HL-60 (cell line): ENCODE measurements at regions not wholly inside any gene's neighbourhood (a gene's known extent, or its start where the extent isn't known, plus 50 kb on each side); places are given as distances from the start of the nearest gene placed in this dataset.
"Not testable (repeated sequence)": the region's sequence is repeated elsewhere in the genome, so short reads cannot be mapped to it uniquely, and the experiment has no call there.

Experiments used
- DNase-seq, 2 experiments: peaks; one replicate each; pipeline ENCODE4 v3.0.0-alpha.2; 2010 to 2020; ENCODE audit warnings: low read depth in 1 of 2, low spot score in 1 of 2
- H3K27ac ChIP-seq: fragments of 250-450 bp; sonication (Bioruptor Pico); replicated peaks from 2 replicates; pipeline ENCODE4 v1.5.1; 2020; ENCODE audit warnings: mild to moderate bottlenecking, moderate library complexity
- H3K27me3 ChIP-seq: fragments of 250-450 bp; sonication (Bioruptor Pico); 2 replicates; pipeline ENCODE4 v1.5.1; 2021; ENCODE audit warnings: mild to moderate bottlenecking, moderate library complexity; ENCODE audit not compliant: insufficient read depth, poor library complexity, severe bottlenecking
- H3K4me3 ChIP-seq: replicated peaks from 2 replicates; pipeline ENCODE4 v1.5.1; 2011; ENCODE audit warnings: mild to moderate bottlenecking, control low read depth, low read length; ENCODE audit not compliant: insufficient read depth
- CTCF ChIP-seq: IDR thresholded peaks from one replicate; pipeline ENCODE4 v1.5.1; 2011; ENCODE audit warnings: low read length, control low read depth, inconsistent platforms; ENCODE audit not compliant: insufficient read depth
- GABPA ChIP-seq: IDR thresholded peaks from 2 replicates; pipeline ENCODE4 v1.6.1; 2012; ENCODE audit warnings: low read depth
- POLR2AphosphoS5 ChIP-seq: IDR thresholded peaks from 2 replicates; pipeline ENCODE4 v1.6.1; 2012; ENCODE audit warnings: low read depth
- SPI1 ChIP-seq: IDR thresholded peaks from 2 replicates; pipeline ENCODE4 v1.6.1; 2012; ENCODE audit warnings: low read depth, mild to moderate bottlenecking, borderline replicate concordance
- TF ChIP-seq, protein P1 (sequence below): IDR thresholded peaks from 2 replicates; pipeline ENCODE4 v1.6.1; 2012; ENCODE audit warnings: low read depth; ENCODE audit not compliant: insufficient replicate concordance

- DNase-seq: peak; percentile 41 to 58
- TF ChIP-seq CTCF (peak; percentile 82), POLR2AphosphoS5 (no peak), SPI1 (no peak), GABPA (no peak)
- TF ChIP-seq, protein P1, sequence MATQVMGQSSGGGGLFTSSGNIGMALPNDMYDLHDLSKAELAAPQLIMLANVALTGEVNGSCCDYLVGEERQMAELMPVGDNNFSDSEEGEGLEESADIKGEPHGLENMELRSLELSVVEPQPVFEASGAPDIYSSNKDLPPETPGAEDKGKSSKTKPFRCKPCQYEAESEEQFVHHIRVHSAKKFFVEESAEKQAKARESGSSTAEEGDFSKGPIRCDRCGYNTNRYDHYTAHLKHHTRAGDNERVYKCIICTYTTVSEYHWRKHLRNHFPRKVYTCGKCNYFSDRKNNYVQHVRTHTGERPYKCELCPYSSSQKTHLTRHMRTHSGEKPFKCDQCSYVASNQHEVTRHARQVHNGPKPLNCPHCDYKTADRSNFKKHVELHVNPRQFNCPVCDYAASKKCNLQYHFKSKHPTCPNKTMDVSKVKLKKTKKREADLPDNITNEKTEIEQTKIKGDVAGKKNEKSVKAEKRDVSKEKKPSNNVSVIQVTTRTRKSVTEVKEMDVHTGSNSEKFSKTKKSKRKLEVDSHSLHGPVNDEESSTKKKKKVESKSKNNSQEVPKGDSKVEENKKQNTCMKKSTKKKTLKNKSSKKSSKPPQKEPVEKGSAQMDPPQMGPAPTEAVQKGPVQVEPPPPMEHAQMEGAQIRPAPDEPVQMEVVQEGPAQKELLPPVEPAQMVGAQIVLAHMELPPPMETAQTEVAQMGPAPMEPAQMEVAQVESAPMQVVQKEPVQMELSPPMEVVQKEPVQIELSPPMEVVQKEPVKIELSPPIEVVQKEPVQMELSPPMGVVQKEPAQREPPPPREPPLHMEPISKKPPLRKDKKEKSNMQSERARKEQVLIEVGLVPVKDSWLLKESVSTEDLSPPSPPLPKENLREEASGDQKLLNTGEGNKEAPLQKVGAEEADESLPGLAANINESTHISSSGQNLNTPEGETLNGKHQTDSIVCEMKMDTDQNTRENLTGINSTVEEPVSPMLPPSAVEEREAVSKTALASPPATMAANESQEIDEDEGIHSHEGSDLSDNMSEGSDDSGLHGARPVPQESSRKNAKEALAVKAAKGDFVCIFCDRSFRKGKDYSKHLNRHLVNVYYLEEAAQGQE: no peak
- Histone ChIP-seq H3K27me3 (peaks cover 14% of the 10 kb centered on the region), H3K4me3 (no peak overlapping the region), H3K27ac (no peak overlapping the region)
These were observed 121.2 kb upstream of the LPCAT1 start for GRCh38 chr5:1644810-1645571.

DNA sequence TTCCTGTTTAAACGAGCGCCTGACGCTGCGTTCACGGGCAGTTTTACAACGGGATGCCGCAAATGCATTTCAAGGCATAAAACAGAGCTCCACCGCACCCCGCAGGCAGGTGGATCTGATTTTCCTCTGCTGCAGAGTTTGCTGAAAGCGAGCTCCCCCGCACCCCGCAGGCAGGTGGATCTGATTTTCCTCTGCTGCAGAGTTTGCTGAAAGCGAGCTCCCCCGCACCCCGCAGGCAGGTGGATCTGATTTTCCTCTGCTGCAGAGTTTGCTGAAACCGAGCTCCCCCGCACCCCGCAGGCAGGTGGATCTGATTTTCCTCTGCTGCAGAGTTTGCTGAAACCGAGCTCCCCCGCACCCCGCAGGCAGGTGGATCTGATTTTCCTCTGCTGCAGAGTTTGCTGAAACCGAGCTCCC, 120.6 kb upstream of the LPCAT1 start:
- DNase-seq, H3K4me3 ChIP-seq, H3K27ac ChIP-seq: not testable (repeated sequence)
- peaks cover 14% of the 10 kb centered on the region for H3K27me3 ChIP-seq

DNA sequence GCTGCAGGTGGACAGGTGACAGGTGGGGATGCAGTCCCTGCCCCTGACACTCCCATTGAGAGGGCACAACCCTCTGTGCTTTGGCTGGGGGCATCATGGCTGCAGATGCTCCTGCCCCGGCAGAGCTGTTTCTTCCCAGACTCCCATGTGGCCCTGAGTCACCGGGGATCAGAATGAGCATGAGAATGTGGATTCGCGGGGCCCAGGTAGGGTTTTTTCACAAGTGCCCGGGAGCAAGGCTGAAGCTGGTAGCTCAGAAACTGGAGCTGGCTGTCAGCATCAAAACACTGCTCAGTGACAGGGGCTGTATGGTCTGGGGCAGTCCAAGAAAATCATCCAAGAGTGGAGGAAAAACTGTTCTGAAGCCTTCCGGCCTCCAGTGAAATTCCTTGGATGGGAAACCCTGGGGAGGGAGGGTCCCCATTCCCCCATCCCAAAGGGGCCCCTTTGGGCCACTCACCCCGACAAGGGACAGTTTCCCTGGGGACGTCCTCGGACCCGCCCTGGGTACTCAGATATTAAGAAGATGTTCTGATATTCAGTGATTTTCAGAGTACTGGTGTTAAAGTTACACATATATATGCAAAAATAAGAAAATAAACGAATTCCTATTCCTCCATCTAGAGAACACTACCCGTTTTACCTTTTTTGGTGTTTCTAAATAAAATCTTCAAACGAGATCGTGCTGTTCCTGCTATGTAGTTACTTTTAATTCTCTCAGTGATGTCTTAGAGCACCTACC, 120.1 kb upstream of the LPCAT1 start:
- Histone ChIP-seq H3K4me3 (no peak overlapping the region), H3K27ac (no peak overlapping the region), H3K27me3 (peaks cover 14% of the 10 kb centered on the region)
- TF ChIP-seq GABPA (no peak), CTCF (no peak), POLR2AphosphoS5 (no peak), SPI1 (no peak)
- TF ChIP-seq, protein P1: no peak
- no peak for DNase-seq

- H3K27ac ChIP-seq: no peak overlapping the region
- peaks cover 16% of the 10 kb centered on the region for H3K27me3 ChIP-seq
- no peak for TF ChIP-seq POLR2AphosphoS5
- no peak for TF ChIP-seq SPI1
- TF ChIP-seq CTCF: no peak
- TF ChIP-seq GABPA: no peak
- TF ChIP-seq, protein P1: no peak
- no peak for DNase-seq
- H3K4me3 ChIP-seq: no peak overlapping the region
These were observed 118.9 kb upstream of the LPCAT1 start for GRCh38 chr5:1642621-1643061.
